Dendritic cell treated with granulocyte-macrophage colony-stimulating factor and Interleukin-4, amounts not matched to agents 40 ng/mL and 50 ng/mL, for 4 days (primary cell): ENCODE measurements at regions not wholly inside any gene's neighbourhood (a gene's known extent, or its start where the extent isn't known, plus 50 kb on each side); places are given as distances from the start of the nearest gene placed in this dataset.

Experiments used
- H3K27ac Mint-ChIP-seq: one replicate; pipeline ENCODE4 v1.8.0; 2022; ENCODE audit warnings: mild to moderate bottlenecking, mixed read lengths
- H3K27me3 Mint-ChIP-seq: one replicate; pipeline ENCODE4 v1.8.0; 2022; ENCODE audit warnings: mild to moderate bottlenecking, mixed read lengths
- H3K36me3 Mint-ChIP-seq: one replicate; pipeline ENCODE4 v1.8.0; 2022; ENCODE audit warnings: low read depth, mixed read lengths
- H3K4me1 Mint-ChIP-seq: one replicate; pipeline ENCODE4 v1.8.0; 2022; ENCODE audit warnings: low read depth, mixed read lengths
- H3K4me3 Mint-ChIP-seq: one replicate; pipeline ENCODE4 v1.8.0; 2022; ENCODE audit warnings: mild to moderate bottlenecking, moderate library complexity, mixed read lengths
- H3K9me3 Mint-ChIP-seq: one replicate; pipeline ENCODE4 v1.8.0; 2022; ENCODE audit warnings: mixed read lengths
- intact Hi-C: fragments of 100-400 bp; cut with micrococcal nuclease; formaldehyde crosslinking; loops from one replicate; pipeline ENCODE4 v1.15.0; 2022

DNA sequence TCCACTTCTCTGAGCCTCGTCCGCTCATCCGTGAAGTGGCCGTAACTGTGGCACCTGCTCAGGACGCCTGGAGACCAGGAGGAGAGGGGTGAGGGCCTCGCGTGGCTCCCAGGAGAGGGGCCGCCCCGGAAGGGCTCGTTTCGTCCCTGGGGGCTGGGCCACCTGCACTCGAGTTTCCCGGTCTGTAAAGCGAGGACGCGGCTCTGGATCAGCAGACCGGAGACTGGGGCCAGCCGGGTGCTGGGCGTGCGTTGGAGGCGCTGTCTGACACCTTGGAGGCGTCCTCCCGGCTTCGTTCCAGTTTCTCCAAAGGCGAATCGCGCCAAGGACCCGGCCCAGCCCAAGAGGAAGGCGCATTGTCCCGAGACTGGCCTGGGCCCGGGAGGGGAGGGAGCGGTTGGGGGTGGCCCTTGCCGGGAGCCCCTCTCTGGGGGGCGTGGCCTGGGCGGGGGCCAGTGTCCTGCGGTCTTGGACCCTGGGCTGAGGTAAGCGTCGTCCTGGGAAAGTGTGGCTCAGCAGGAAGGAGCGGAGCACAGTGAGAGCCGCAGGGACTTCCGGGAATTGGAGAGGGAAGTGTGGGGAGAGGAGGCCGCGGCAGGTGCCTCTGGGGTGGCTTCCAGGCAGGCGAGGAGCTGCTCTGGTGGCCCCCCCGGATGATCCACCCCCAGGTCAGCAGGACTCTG is 89.6 kb downstream of the FOXL3 start:
- H3K4me3 Mint-ChIP-seq: no peak overlapping the region
- intact Hi-C loops: no loop called here

DNA sequence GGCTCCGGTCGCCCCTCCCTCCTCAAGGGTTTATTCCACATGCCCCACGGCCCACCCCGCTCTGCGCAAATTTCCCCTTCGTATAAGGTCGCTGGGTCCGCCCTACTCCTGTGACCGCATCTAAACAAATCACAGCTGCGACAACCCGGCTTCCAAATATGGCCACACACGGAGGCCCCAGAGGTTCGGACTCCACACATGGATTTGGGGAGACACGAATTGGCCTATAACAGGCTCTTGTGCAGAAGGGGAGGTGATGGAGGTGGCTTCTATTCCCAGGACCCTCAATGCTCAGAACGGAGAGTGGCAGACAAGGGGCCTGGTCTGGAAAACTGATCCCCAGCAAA is 90.1 kb downstream of the FOXL3 start:
- Mint-ChIP-seq H3K9me3 (peaks cover 9% of the 10 kb centered on the region), H3K4me1 (peaks cover 13% of the 10 kb centered on the region), H3K27ac (no peak overlapping the region), H3K4me3 (no peak overlapping the region), H3K36me3 (no peaks in the 10 kb centered on the region), H3K27me3 (peaks cover 76% of the 10 kb centered on the region)
- intact Hi-C loops: no loop called here

More for the DNA sequence above, 89.6 kb downstream of the FOXL3 start:
- Mint-ChIP-seq H3K27ac (no peak overlapping the region), H3K9me3 (peaks cover 9% of the 10 kb centered on the region), H3K36me3 (no peaks in the 10 kb centered on the region), H3K27me3 (peaks cover 80% of the 10 kb centered on the region), H3K4me1 (peaks cover 13% of the 10 kb centered on the region)

DNA sequence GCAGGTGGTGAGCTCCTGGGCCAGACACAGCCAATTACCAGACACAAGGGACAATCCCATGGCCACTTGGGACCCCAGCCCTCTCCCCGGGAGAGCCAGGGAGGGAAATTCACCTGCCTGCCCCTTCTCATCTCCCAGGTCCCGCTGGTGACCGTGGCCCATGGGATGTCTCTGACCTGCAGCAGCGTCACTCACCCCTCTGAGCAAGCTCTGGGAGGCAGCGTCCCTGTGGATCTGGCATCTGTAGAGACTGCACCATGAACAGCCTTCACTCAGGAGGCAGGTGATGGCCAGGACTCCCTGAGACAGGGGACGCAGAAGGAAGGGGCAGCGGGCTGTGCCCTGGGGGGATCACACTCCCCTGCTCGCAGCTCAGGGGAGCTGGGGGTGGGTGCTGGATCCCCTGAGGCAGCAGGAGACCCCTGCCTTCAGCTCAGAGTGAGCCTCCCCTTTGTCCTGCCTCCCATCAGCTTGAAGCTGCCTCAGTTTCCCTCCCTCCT is 90.8 kb downstream of the FOXL3 start:
- no peak overlapping the region for H3K27ac Mint-ChIP-seq
- H3K4me3 Mint-ChIP-seq: no peak overlapping the region
- H3K27me3 Mint-ChIP-seq: peaks cover 69% of the 10 kb centered on the region
- H3K4me1 Mint-ChIP-seq: peaks cover 13% of the 10 kb centered on the region
- intact Hi-C loops: no loop called here
- no peaks in the 10 kb centered on the region for H3K36me3 Mint-ChIP-seq
- H3K9me3 Mint-ChIP-seq: peaks cover 9% of the 10 kb centered on the region

DNA sequence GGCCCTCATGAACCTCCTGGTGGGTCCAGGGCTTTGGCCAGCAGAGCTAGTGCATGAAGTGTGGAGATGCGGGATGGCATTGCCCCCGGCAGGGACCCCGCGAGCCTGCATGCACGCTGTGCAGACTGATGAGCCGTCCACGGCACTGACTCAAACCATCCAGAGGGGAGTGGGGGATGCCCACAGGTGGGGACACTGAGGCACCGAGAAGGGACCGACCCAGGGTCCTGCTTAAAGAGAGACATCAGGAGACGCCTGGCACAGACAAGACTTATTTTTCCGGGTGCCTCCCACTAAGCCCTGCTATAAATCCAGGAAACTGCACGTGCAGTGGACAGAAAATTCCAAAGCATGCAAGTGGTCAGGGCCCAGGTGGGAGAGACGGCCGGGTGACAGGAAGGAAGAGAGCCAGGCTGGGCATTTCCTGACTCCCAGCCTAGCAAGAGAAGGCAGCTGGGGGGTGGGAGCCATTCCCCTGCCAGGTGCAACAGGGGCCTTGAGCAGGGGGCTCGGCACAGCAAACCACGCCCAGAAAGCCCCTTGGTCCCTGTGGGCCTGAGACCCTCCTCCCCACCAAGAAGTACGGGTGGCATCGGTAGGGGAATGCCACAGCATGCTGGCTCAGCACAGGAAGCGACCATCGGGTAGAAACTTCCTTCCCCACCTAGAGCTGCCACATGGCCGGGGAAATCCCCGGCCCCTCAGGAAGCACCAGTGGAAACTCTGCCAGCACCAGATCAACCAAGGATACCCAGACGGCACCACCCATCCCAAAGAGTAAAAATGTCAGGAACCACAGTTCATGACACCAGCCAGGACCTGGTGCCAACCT is 91.5 kb downstream of the FOXL3 start:
- no peak overlapping the region for H3K27ac Mint-ChIP-seq
- H3K36me3 Mint-ChIP-seq: no peaks in the 10 kb centered on the region
- H3K4me1 Mint-ChIP-seq: peaks cover 13% of the 10 kb centered on the region
- H3K4me3 Mint-ChIP-seq: no peak overlapping the region
- peaks cover 9% of the 10 kb centered on the region for H3K9me3 Mint-ChIP-seq
- intact Hi-C loops: no loop called here
- H3K27me3 Mint-ChIP-seq: peaks cover 64% of the 10 kb centered on the region

DNA sequence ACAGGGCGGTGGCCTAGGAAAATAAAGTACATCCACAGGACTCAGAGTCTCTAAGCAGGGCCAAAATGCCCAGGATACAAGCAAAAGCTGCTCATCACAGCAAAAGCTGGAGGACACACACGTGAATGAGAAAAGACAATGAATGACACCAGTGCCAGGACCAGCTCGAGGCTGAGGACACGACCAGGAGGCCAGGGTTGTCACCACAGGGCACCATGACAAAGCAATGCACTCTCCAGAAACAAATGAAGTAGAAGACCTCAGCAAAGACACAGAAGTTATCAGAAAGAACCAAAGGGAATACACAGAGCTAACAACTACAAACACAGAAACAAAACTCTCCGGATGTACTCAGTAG is 92.1 kb downstream of the FOXL3 start:
- no peak overlapping the region for H3K27ac Mint-ChIP-seq

DNA sequence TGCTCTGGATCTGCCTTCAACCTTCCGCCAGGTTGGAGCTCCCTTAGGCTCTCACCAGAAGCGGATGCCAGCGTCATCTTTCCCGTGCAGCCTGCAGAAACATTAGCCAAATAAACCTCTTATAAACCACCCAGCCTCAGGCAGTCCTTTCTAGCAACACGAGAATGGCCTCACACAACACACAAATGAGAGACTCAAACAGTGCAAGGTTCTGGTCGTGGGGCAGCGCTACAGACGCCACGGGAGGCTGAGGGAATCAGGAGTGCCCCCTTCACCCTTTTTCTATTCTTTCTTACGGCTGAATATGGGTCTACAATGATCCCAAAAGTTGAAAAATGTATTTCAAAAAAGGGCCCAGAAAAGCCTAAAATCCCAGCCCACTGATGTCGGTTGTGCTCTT is 96.4 kb downstream of the FOXL3 start:
- H3K9me3 Mint-ChIP-seq: peaks cover 25% of the 10 kb centered on the region
- H3K36me3 Mint-ChIP-seq: no peaks in the 10 kb centered on the region
- peaks cover 10% of the 10 kb centered on the region for H3K4me1 Mint-ChIP-seq
- intact Hi-C loops: no loop called here
- no peak overlapping the region for H3K4me3 Mint-ChIP-seq
- H3K27ac Mint-ChIP-seq: no peak overlapping the region
- peaks cover 21% of the 10 kb centered on the region for H3K27me3 Mint-ChIP-seq

More for the DNA sequence above, 92.1 kb downstream of the FOXL3 start:
- intact Hi-C loops: no loop called here
- Mint-ChIP-seq H3K9me3 (peaks cover 9% of the 10 kb centered on the region), H3K4me3 (no peak overlapping the region), H3K36me3 (no peaks in the 10 kb centered on the region), H3K27me3 (peaks cover 59% of the 10 kb centered on the region), H3K4me1 (peaks cover 13% of the 10 kb centered on the region)

DNA sequence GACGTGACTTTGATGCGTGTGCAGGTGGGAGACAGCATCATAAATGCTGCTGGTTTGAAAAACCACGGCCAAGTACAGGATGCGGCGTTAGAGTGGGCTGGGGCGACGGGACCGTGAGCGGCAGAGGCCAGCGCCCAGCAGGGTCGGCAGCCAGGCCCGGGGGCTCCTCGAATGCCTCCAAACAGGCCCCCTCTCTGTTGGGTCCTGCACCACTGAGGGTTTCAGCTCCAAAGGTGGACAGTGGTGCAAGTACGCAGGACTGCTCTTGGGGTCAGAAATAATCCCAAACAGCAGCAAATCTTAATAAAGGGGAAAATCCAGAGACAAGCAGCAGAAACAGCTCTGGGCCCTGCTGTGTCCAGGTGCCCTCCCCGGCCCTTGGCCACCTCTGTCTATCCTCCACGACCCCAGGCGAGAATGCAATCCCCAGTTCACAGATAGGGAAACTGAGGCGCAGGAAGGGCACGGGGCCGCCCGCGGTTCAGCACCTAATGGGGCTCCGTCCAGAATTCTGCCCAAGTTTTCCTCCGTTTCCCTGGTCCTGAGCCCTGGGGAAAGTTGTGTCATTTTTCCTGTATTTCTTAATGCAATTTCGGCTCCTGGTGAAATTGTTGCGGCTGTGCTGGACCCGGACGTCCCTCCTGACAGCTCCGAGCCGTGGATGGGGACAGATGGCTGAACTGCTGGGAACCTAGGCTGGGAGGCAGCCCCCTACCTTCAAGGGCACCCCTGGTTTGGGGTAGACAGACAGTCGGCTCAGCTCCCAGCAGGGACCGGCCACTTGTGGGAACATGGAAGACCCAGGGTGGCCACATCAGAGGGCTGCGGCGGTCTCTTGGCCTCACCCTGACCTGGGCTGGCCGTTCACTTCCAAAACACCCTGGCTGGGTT is 97.4 kb downstream of the FOXL3 start:
- peaks cover under 1% of the 10 kb centered on the region for H3K4me1 Mint-ChIP-seq
- intact Hi-C loops: no loop called here

DNA sequence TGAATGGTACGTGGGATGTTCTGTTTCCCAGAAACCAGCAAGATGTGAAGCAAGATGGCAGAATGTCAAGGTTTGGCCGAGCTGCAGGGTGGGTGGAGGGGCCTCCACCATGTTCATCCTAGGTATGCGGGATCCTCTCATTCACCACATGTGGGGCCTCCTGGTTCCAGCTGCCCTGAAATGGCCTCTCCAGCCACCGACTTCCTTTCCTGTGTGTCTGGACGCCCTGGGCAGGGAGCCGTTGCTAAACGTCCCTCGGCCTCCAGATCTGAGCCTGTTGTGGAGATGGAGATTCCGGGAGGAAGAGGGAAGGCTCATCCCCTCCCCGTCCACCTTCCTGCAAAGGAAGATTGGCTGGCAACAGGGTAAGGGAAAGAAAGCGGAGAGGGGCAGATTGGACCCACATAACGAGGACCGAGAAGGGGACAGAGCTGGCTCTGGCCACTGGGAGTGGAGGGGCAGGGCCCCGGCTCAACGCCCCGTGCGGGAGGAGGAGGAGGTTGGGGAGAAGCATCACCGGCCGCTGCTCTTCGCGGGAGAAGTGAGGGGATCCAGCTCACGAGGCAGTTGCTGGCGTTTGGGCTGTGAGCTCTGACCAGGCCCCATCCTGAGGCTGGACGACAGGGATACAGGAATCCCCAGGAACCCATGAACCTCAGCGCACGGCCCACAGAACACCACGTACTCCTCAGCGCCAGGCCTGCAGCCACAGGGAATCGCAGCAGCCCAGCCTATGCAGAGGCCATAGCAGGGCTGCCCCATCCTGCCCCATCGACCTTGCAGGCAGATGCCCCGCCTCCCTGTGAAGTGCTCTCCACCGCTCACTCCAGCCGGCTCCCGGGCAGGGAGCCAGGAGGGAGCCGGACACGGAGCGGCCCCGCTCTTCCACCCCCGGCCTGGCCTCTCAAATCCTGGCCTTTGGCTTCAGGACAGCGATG is 98.3 kb downstream of the FOXL3 start:
- H3K4me1 Mint-ChIP-seq: no peaks in the 10 kb centered on the region
- H3K27ac Mint-ChIP-seq: no peak overlapping the region
- no peaks in the 10 kb centered on the region for H3K36me3 Mint-ChIP-seq
- H3K27me3 Mint-ChIP-seq: peaks cover 8% of the 10 kb centered on the region
- intact Hi-C loops: no loop called here
- H3K9me3 Mint-ChIP-seq: peaks cover 32% of the 10 kb centered on the region
- no peak overlapping the region for H3K4me3 Mint-ChIP-seq

More for the DNA sequence above, 97.4 kb downstream of the FOXL3 start:
- Mint-ChIP-seq H3K4me3 (no peak overlapping the region), H3K9me3 (peaks cover 32% of the 10 kb centered on the region), H3K27ac (no peak overlapping the region), H3K27me3 (peaks cover 13% of the 10 kb centered on the region), H3K36me3 (no peaks in the 10 kb centered on the region)

DNA sequence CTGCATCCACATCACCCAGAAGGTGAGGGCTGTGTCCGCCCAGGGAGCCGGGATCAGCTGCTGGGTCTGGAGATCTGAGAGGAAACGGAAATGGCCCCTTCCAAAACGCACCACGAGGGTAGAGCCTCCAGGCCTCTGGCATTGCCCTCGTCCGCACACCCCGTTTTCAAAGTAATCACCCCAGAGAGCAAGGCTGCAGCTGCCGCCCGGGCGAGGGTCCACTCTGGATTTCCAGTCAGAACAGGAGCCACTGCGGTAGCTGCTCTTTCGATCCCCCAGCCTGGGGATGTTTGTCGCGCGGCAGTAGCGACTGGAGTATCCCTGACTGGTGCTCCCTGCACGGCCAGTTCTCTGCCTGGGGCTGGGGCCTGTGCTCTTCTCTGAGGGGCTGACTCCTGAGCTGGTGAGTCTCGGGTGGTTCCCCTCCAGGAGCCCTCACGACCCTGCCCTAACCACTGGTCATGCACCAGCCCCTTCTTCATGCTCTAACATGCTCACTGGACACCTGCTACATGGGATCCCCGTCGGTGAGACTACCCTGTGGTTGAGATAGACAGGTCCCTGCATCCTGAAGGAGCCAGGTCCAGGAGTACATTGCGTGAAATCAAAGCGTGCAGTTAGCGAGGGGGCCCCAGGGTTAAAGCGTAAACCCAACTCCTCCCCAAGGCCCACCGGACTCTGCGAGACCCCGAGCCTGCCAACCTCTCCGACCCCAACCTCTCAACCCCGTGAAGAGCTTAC is 99.2 kb downstream of the FOXL3 start:
- intact Hi-C loops: no loop called here
- H3K27me3 Mint-ChIP-seq: peaks cover 2% of the 10 kb centered on the region

DNA sequence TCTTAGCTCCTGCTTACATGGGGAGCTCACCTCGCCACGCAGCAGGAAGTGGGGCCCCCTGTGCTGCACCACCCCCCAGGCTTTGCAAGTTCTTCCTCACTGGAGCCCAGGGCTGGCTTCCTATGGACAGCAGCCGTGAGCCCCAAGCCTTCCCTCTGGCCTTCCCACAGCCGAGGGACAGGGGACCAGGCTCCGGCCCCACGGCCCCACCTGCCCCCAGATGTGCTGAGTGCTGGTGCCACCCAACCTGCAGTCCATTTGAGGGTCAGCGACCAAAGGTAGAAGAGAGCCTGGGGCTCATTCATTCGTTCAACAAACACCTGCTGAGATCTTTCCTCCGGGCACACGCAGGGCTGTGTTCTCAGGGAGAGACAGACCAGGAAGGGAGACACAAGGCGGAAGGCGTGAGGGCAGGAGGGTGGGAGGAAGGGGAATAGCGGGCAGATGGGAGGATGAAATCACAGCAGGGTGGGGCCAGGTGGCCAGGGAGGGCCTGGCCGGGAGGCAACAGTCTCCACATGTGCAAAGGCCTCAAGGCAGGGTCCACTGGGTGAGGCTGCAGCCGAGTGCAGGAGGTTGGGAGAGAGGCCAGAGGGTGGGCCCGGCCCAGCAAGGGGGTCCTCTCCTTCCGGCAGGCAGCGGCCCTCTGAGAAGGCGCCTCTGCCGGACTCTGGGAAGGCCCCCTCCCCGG is 100.1 kb downstream of the FOXL3 start:
- Mint-ChIP-seq H3K36me3 (no peaks in the 10 kb centered on the region), H3K9me3 (peaks cover 23% of the 10 kb centered on the region), H3K4me3 (no peak overlapping the region), H3K27me3 (peaks cover 1% of the 10 kb centered on the region), H3K27ac (no peak overlapping the region), H3K4me1 (no peaks in the 10 kb centered on the region)
- intact Hi-C loops: no loop called here

More for the DNA sequence above, 99.2 kb downstream of the FOXL3 start:
- no peaks in the 10 kb centered on the region for H3K4me1 Mint-ChIP-seq
- no peaks in the 10 kb centered on the region for H3K36me3 Mint-ChIP-seq
- H3K27ac Mint-ChIP-seq: no peak overlapping the region
- H3K4me3 Mint-ChIP-seq: no peak overlapping the region
- peaks cover 27% of the 10 kb centered on the region for H3K9me3 Mint-ChIP-seq

DNA sequence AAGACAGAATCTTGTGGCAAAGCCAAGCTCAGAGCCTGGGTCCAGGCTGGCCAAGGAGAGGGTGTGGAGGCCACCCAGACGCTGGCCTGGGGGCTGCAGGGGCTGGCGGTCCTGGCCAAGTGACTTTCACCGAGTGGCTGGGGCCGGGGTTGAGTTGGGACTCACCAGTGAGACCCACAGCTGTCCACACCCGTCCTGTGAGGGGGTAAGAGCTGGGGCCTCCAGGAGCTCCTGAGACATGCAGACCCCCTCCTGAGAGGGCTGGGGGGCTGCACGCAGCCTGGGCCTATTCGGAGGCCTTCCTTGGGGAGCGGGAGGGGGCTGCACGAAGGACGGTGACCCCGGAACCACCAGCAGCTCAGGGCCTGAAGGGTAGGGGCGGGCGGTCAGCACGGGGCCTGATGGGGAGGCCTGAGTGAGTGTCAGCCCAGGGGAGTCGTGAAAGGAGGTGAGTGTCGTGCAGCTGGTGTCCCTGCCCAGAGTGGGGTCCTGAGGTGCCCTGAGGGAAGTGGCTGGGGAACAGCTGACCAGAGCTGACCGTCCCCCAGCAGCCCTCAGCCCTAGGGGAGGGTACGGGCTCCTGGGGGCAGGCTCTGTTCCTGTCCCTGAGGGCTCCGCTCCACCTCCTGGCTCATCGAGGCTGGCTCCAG is 100.9 kb downstream of the FOXL3 start:
- Mint-ChIP-seq H3K9me3 (peaks cover 31% of the 10 kb centered on the region), H3K4me1 (no peaks in the 10 kb centered on the region), H3K27ac (no peak overlapping the region), H3K36me3 (no peaks in the 10 kb centered on the region), H3K27me3 (peaks cover 4% of the 10 kb centered on the region), H3K4me3 (no peak overlapping the region)
- intact Hi-C loops: no loop called here
